Fibroblast of skin of right quadriceps (primary cell): ENCODE measurements at regions not wholly inside any gene's neighbourhood (a gene's known extent, or its start where the extent isn't known, plus 50 kb on each side); places are given as distances from the start of the nearest gene placed in this dataset.
"Not testable (repeated sequence)": the region's sequence is repeated elsewhere in the genome, so short reads cannot be mapped to it uniquely, and the experiment has no call there.

ENCODE experiments used
- DNase-seq: peaks from one replicate; pipeline ENCODE4 v3.0.0-alpha.2; 2013

DNA sequence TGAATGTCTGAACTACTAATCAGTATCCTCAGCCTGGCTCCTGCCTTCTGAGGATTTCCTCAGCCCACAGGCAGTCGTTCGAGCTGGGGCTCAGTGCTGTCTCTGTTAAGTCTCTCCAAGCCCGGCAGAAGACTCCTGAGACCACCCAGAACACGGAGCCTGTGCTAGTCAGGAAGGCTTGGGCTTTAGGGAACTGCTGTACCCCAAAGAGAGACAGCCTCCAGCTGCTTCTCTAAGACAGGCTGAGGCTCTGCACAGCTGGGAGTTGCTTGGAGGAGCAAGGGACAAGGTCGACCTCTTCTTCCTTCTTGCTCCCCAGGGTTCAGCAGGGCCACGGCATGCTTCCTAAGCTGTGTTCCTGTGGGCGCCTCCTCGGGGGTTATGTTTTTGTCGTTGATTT lies 283.4 kb upstream of the MYT1L start:
- DNase-seq, result no peak

DNA sequence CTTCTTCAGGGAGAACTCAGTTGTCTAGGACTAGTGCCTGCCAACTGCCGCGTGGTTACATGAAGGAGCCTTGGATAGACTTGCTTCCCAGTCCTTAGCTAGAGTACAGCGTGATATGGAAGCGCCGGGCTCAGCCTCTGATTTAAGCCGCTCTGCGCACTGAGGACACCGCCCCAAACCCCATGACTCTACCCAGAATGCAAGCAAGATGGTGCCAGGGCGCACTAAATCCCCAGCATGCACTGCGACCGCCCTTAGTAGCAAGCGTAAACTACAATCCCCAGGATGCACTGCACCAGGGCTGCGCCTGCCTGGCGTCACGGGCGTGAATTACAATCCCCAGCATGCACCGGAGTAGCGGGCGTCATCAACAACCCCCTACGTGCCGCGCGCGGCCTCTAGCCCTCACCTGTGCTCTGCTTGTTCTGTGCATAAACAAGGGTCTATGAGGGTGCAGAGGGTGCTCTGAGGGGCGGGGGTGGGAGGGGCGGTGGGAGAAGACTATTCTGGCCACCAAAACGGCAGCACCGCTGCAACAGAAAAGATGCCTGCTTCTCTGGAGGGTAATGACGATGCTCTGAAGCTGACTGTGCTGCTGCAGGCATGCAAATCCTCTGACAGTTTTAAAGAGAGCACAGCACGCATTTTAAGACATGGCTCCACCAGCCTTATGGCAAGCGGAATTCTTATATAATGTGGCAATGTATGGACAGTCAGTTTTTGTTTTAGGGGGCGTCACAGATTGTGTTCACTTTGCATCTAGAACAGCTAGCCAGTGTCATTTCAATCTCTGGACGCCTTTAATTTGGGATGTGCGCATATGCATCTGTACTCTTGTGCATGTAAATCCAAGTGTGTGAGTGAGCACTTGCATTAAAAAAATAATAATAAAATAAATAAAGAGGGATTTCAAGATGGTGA lies 282.5 kb upstream of the MYT1L start:
- peak; percentile 84 for DNase-seq

- DNase-seq, result no peak
Measured at GRCh38 chr2:2610751-2611150, 279.7 kb upstream of the MYT1L start.

- DNase-seq, result no peak
Measured at GRCh38 chr2:2600366-2600765, 269.3 kb upstream of the MYT1L start.

DNA sequence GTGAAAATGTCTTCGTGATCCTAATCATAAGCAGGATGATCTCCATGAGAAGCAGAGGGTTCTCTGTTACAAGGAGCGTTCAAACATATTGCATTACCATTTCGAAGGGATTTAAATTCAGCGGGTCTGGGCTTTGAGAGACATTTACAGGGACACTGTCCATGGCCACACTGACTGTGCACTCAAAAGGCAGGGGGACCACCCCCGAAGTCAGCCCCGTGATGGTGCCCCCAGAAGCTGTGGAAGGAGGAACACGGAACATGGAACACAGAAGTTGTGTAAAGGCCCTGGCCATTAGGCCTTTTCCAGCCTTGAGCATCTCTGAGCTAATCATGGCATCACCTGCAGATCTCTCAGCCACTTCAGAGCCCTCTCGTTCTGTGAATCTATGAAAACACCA lies 268.4 kb upstream of the MYT1L start:
- DNase-seq, result no peak

DNA sequence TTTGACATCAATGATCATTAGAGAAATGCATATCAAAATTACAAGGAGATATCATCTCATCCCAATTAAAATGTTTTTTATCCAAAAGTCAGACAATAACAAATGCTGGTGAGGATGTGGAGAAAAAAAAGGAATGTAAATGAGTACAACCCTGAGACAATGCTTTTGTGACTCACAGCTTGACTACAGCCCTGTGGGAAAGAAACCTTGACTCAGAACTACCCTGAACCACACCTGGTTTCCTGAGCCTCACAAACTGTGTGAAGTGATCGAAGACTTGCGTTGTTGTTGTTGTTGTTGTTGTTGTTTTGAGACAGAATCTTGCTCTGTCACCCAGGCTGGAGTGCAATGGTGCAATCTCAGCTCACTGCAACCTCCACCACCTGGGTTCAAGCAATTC lies 266.6 kb upstream of the MYT1L start:
- DNase-seq, result no peak

- DNase-seq, result no peak
Measured at GRCh38 chr2:2591542-2591940, 260.5 kb upstream of the MYT1L start.

DNA sequence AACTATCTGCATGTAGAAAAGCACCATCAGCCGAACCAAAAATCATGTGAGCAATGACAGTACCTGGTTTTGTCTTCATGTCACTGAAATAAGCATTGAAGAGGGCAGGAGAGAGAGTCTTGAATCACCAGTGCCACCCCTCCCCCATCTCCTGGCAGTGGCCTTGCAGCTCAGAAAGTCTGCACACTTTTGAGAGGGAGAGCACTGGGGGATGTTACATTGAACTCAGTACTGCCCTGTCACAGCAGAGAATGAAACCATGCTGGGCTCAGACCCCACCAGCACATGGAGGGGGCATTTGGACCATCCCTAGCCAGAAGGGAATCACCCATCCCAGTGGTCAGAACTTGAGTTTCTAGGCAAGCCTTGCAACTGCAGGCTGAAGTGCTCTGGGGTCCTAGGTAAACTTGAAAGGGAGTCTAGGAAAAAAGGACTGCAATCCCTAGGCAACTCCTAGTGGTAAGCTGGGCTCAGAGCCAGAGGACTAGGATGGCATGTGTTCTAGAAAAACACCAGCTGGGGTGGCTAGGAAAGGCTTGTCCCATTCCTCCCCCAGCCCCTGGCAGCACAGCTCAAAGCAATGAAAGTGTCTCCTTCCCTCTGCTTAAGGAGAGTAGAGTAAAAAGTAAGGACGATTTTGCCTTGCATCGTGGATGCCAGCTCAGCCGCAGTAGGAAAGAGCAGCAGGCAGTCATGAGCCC lies 259.9 kb upstream of the MYT1L start:
- DNase-seq, result no peak

DNA sequence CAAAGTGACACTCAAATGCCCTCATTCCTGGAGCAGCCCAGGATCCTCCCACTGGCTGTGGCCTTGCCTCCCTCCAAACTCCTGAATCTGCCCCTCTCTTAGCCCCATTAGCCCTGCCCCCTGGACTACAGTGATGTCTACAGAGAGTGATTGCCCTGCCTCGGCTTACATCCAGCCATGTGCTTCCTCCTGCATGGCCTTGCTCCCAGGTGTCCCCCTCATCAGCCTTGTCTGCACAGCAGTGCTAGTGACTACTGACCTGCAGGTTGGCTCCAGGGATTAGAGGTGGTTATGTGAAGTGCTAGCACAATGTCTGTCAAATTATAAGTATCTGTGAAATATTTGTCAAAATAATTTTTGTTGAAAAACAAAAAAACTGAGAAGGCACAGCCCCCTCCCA lies 259.1 kb upstream of the MYT1L start:
- no peak for DNase-seq

GRCh38 chr2:2588777-2589176 lies 257.7 kb upstream of the MYT1L start:
- DNase-seq, result no peak

- DNase-seq, result no peak
Measured at GRCh38 chr2:2587354-2587753, 256.3 kb upstream of the MYT1L start.

- DNase-seq, result no peak
Measured at GRCh38 chr2:2586931-2587330, 255.9 kb upstream of the MYT1L start.

DNA sequence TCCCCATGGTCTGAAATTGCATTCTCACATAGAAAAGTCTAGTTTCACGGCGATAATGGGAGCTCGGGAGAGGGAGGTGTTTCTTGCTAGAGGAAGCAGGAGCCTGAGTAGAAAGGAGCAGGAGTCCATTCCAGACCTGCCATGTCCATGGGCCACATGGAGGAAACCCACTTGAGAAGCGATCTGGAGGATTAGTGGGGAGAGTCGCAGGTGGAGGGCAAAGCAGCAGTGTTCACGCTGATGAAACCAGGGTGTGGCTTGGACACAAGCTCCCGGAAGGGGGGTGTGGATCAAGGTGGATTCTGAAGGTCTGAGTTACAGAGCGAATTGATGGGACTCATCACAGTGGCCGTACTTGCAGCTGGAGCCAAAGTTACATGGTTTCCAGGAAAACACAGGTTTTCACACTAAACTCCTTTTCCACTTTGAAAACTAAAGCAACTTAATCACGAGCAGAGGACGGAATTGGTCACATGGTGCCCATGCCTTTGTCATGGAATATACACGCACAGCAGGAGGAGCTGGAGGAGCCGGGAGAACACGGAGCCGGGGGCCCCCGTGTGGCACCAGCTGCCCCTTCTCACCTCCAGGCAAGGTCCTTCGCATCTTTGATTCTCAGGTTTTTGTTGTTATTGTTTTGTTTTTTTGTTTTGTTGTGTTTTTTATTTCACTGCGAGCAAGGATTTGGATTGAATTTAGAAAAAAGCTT lies 255.1 kb upstream of the MYT1L start:
- DNase-seq, result no peak

DNA sequence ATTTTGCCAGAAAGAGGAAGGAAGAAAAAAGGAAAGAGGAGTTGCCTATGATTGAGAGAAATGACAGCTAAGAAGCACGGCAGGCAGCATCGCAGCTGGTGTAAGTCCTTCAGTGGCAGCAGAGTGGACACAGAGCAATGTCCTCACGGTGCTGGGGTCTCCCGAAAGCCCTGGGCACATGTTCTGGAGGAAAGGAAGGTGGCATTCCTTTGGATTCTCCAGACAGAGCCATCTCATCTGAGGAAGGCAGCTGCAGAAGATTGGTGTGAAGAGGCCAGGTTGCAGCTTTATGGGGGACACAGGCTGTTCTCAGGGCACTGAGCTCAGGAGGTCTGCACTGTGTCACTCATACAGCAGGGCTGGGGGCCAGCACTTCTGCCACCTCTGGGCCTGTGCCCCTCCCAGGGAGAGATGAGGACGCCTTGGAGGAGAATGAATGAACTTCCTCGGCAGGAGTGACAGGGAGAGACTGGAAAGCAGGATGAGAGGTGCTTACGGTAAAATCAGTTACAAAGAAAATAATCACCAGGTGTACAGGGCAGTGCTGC lies 252.0 kb upstream of the MYT1L start:
- no peak for DNase-seq

- DNase-seq, result no peak
Measured at GRCh38 chr2:2581331-2582159, 250.5 kb upstream of the MYT1L start.

GRCh38 chr2:2580841-2581240 lies 249.8 kb upstream of the MYT1L start:
- not testable (repeated sequence) for DNase-seq

GRCh38 chr2:2580341-2580740 lies 249.3 kb upstream of the MYT1L start:
- no peak for DNase-seq

DNA sequence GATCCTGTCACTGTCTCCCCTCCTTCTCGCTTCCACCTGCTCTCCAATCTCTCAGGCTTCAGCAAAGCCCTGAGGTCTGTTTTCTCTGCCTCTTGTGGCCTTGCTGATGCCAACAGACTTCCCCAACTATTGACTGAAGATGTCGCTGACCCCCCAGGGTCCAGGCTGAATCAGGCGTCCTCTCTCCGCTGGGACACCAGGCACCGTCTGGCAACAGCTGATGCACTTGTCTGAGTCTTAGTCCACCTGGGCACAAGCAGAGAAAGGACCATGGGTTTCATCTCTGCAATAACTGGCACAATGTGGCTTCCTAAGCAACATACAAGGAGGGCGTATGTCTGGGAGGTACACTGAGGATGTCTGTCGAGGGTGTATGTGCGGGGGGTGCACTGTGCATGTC lies 248.7 kb upstream of the MYT1L start:
- no peak for DNase-seq

GRCh38 chr2:2577407-2577831 lies 246.3 kb upstream of the MYT1L start:
- DNase-seq, result no peak

DNA sequence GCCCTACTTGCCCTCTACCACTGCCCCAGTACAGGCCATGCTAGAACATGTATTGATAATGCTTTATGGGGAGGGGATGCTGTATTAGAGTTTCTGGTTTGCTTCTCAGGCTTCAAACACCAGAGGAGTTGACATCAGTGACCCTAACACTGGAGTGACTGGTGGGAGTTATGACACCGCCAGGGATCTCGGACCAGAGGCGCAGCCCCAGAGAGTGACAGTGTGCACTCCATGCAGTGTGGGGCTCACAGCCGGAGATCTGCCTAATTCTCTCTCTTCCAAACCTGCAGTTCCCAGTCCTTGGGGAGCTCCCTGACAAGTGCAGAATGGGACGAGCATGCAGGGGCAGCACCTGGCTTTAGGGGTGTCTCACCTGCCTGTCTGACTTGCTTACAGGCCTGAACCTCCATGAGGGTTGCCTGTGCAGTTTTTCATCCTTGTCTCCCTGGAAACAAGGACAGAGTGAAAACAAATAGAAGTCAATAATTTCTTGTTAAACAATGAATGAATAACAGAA lies 244.9 kb upstream of the MYT1L start:
- DNase-seq, result no peak

DNA sequence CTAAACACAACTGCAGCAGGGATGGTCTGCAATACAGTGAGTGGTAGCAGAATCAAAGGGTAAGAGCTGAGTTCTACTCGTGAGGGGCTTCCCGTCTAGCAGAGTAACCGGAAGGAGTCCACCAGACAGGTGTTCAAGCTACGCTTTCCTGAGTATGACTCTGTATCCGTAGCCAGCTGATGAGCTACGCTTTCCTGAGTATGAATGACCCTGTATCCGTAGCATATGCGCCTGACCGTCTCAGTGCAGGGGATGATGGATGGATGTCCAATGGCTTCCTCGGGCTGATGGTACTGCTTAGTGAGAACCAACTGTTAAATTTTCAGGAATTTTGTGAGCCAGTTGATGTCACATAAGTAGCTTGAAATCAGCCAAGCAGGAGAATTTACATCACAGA lies 244.1 kb upstream of the MYT1L start:
- no peak for DNase-seq
